VCaP (cell line): ENCODE measurements at regions not wholly inside any gene's neighbourhood (a gene's known extent, or its start where the extent isn't known, plus 50 kb on each side); places are given as distances from the start of the nearest gene placed in this dataset.

Experiments
- H3K27ac ChIP-seq: fragments of 450-650 bp; 2 replicates; pipeline ENCODE4 v1.5.1; 2017
- CTCF ChIP-seq: fragments of 450-650 bp; conservative IDR thresholded peaks from 2 replicates; pipeline ENCODE4 v1.5.1; 2017; ENCODE audit warnings: mild to moderate bottlenecking, moderate library complexity

GRCh38 chr2:176744146-176744545 is 468.4 kb upstream of the HNRNPA3 start:
- H3K27ac ChIP-seq = peak overlapping the region; percentile 95
- TF ChIP-seq CTCF = no peak

- peak overlapping the region; percentile 95 for H3K27ac ChIP-seq
- TF ChIP-seq CTCF = no peak
Measured at GRCh38 chr2:176745543-176746200, 466.9 kb upstream of the HNRNPA3 start.

- H3K27ac ChIP-seq = peak overlapping the region; percentile 95
Measured at GRCh38 chr2:176746411-176746810, 466.2 kb upstream of the HNRNPA3 start.

DNA sequence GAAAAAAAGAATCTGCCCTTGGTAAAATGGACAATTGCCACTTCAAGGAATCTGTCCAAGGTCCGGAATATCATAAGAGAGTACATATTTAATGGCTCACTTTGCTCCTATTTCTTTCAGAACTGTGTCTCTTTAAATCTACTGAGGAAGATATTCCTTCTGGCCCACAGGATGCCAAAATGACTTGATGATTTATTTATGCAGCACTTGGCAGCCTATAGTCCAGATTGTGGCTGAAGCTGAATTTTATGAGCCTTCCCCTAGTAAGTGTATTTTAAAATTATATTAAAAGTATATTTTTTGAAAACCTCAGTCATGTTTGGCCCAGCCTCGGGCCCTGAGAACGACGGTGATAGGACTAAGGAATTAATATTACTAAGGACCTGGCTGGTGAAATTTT is 465.1 kb upstream of the HNRNPA3 start:
- H3K27ac ChIP-seq = peak overlapping the region; percentile 95
- no peak for TF ChIP-seq CTCF

More at GRCh38 chr2:176746411-176746810, 466.2 kb upstream of the HNRNPA3 start:
- TF ChIP-seq CTCF = no peak

DNA sequence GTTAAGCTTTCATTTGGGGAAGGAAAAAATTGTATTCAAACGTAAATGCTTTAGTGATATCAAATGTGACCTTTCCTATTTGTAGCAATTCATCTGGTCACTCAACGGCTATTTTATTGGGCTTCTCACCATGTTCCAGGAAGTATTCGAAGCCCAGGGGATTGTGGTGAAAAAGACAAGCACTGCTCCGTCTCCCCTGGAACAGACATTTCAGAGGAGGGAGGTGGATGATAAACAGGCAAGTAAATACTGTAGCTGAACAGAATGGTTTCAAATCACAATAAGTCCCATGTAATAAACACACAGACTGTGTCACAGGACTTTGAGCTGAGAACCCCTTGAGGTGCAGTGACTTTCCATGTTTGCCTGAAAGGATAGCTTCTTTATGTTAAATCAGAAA is 464.7 kb upstream of the HNRNPA3 start:
- H3K27ac ChIP-seq = peak overlapping the region; percentile 95
- TF ChIP-seq CTCF = no peak

DNA sequence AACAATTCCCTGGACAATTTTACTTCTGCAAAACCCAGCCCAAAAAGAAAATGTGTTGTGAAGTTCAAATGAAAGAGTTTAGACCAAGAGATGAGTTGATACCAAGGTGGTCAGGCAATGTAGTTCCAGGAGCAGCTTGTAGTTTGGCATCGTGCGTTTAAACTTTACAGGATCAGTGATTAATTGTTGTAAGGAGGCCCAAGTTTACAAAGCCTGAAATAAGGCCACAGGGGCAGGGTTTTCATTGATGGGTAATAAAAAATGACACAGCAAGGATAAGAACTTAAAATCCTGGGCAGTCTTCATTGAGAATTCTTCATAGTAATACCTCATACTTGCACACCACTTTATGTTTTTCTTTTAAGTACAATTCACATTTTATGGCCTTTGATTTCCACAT is 463.9 kb upstream of the HNRNPA3 start:
- no peak for TF ChIP-seq CTCF

GRCh38 chr2:176751314-176752227 is 461.0 kb upstream of the HNRNPA3 start:
- H3K27ac ChIP-seq = no peak overlapping the region
- TF ChIP-seq CTCF = no peak

More for the DNA sequence above, 463.9 kb upstream of the HNRNPA3 start:
- peak overlapping the region; percentile 95 for H3K27ac ChIP-seq
